ENCODE measurements at regions not wholly inside any gene's neighbourhood (a gene's known extent, or its start where the extent isn't known, plus 50 kb on each side); places are given as distances from the start of the nearest gene placed in this dataset.

GRCh38 chr12:87679251-87679650 is 349.9 kb downstream of the C12orf50 start:
- H2AFZ ChIP-seq: no peak overlapping the region
- no peak overlapping the region for H3K27ac ChIP-seq
- H3K27me3 ChIP-seq (ENCODE audit: control insufficient read depth, insufficient read depth, low read length): no peaks in the 10 kb centered on the region
- no peaks in the 10 kb centered on the region for H3K79me2 ChIP-seq
- H3K9ac ChIP-seq: no peak overlapping the region
- no peak overlapping the region for H3K4me2 ChIP-seq (ENCODE audit: low read length)
- no peak overlapping the region for H3K4me3 ChIP-seq (ENCODE audit: low read depth, low read length)
- no peaks in the 10 kb centered on the region for H3K36me3 ChIP-seq (ENCODE audit: control insufficient read depth, insufficient read depth, low read length)
- TF ChIP-seq CTCF (IDR thresholded peaks at IDR 0.05): no peak
- H3K9me3 ChIP-seq (ENCODE audit: control insufficient read depth, low read length): no peaks in the 10 kb centered on the region
- H3K4me1 ChIP-seq: no peaks in the 10 kb centered on the region

GRCh38 chr12:87678453-87678852 is 350.7 kb downstream of the C12orf50 start:
- TF ChIP-seq CTCF (IDR thresholded peaks at IDR 0.05): no peak
- Histone ChIP-seq H3K27ac (no peak overlapping the region), H3K4me2 (ENCODE audit: low read length) (no peak overlapping the region), H3K9ac (no peak overlapping the region), H3K36me3 (ENCODE audit: control insufficient read depth, insufficient read depth, low read length) (no peaks in the 10 kb centered on the region), H3K27me3 (ENCODE audit: control insufficient read depth, insufficient read depth, low read length) (no peaks in the 10 kb centered on the region), H3K79me2 (no peaks in the 10 kb centered on the region), H3K9me3 (ENCODE audit: control insufficient read depth, low read length) (no peaks in the 10 kb centered on the region), H3K4me3 (ENCODE audit: low read depth, low read length) (no peak overlapping the region), H3K4me1 (no peaks in the 10 kb centered on the region), H2AFZ (no peak overlapping the region)

GRCh38 chr12:87676731-87677130 is 352.5 kb downstream of the C12orf50 start:
- TF ChIP-seq CTCF (IDR thresholded peaks at IDR 0.05): no peak
- Histone ChIP-seq H3K4me2 (ENCODE audit: low read length) (no peak overlapping the region), H3K4me1 (no peaks in the 10 kb centered on the region), H3K27me3 (ENCODE audit: control insufficient read depth, insufficient read depth, low read length) (no peaks in the 10 kb centered on the region), H3K79me2 (no peaks in the 10 kb centered on the region), H3K27ac (no peak overlapping the region), H3K9ac (no peak overlapping the region), H3K4me3 (ENCODE audit: low read depth, low read length) (no peak overlapping the region), H2AFZ (no peak overlapping the region), H3K9me3 (ENCODE audit: control insufficient read depth, low read length) (no peaks in the 10 kb centered on the region), H3K36me3 (ENCODE audit: control insufficient read depth, insufficient read depth, low read length) (no peaks in the 10 kb centered on the region)

GRCh38 chr12:87671757-87672156 is 357.4 kb downstream of the C12orf50 start:
- Histone ChIP-seq H2AFZ (no peak overlapping the region), H3K9me3 (ENCODE audit: control insufficient read depth, low read length) (no peaks in the 10 kb centered on the region)
- TF ChIP-seq CTCF (IDR thresholded peaks at IDR 0.05): no peak

GRCh38 chr12:87670448-87670847 is 358.8 kb downstream of the C12orf50 start:
- Histone ChIP-seq H3K9me3 (ENCODE audit: control insufficient read depth, low read length) (no peaks in the 10 kb centered on the region), H3K36me3 (ENCODE audit: control insufficient read depth, insufficient read depth, low read length) (no peaks in the 10 kb centered on the region), H3K4me3 (ENCODE audit: low read depth, low read length) (no peak overlapping the region), H3K79me2 (no peaks in the 10 kb centered on the region), H3K9ac (no peak overlapping the region), H3K27ac (no peak overlapping the region), H3K4me2 (ENCODE audit: low read length) (no peak overlapping the region), H3K27me3 (ENCODE audit: control insufficient read depth, insufficient read depth, low read length) (no peaks in the 10 kb centered on the region), H2AFZ (no peak overlapping the region), H3K4me1 (no peaks in the 10 kb centered on the region)
- TF ChIP-seq CTCF (IDR thresholded peaks at IDR 0.05): no peak

More at GRCh38 chr12:87671757-87672156, 357.4 kb downstream of the C12orf50 start:
- Histone ChIP-seq H3K4me2 (ENCODE audit: low read length) (no peak overlapping the region), H3K4me3 (ENCODE audit: low read depth, low read length) (no peak overlapping the region), H3K27ac (no peak overlapping the region), H3K27me3 (ENCODE audit: control insufficient read depth, insufficient read depth, low read length) (no peaks in the 10 kb centered on the region), H3K4me1 (no peaks in the 10 kb centered on the region), H3K9ac (no peak overlapping the region), H3K36me3 (ENCODE audit: control insufficient read depth, insufficient read depth, low read length) (no peaks in the 10 kb centered on the region), H3K79me2 (no peaks in the 10 kb centered on the region)

All from parathyroid adenoma (tissue), 2 donors.